SK-N-SH (cell line): ENCODE measurements at regions not wholly inside any gene's neighbourhood (a gene's known extent, or its start where the extent isn't known, plus 50 kb on each side); places are given as distances from the start of the nearest gene placed in this dataset.

Experiments
- CHD2 ChIP-seq: fragments of 150-350 bp; IDR thresholded peaks from 2 replicates; pipeline ENCODE4 v1.6.1; 2018; ENCODE audit warnings: low read length; ENCODE audit not compliant: partially characterized antibody
- EZH2phosphoT487 ChIP-seq: fragments of 200-600 bp; sonication (generic); IDR thresholded peaks from 2 replicates; pipeline ENCODE4 v1.6.1; 2017; ENCODE audit warnings: low read depth, mixed run types, mild to moderate bottlenecking, antibody characterized with exemption, moderate library complexity, borderline replicate concordance
- GABPA ChIP-seq: IDR thresholded peaks from 2 replicates; pipeline ENCODE4 v1.4.0; 2012; ENCODE audit warnings: low read depth, mild to moderate bottlenecking
- MXI1 ChIP-seq: IDR thresholded peaks from 2 replicates; pipeline ENCODE4 v1.6.1; 2012; ENCODE audit warnings: mild to moderate bottlenecking, low read depth, low read length, improper control_type of control experiment
- POLR2AphosphoS5 ChIP-seq: IDR thresholded peaks from 2 replicates; pipeline ENCODE4 v1.6.1; 2012; ENCODE audit warnings: low read depth, low read length
- SMC3 ChIP-seq: IDR thresholded peaks from 2 replicates; pipeline ENCODE4 v1.6.1; 2012; ENCODE audit warnings: low read depth, low read length, improper control_type of control experiment
- TAF1 ChIP-seq: IDR thresholded peaks from 2 replicates; pipeline ENCODE4 v1.6.1; 2012; ENCODE audit warnings: low read depth, mild to moderate bottlenecking, low read length, moderate library complexity, borderline replicate concordance
- TCF12 ChIP-seq: IDR thresholded peaks from 2 replicates; pipeline ENCODE4 v1.4.0; 2012
- TF ChIP-seq, protein P1 (sequence below): fragments of 150-350 bp; IDR thresholded peaks from 2 replicates; pipeline ENCODE4 v1.6.1; 2016; ENCODE audit warnings: mild to moderate bottlenecking, low read depth, low read length
- TF ChIP-seq, protein P2 (sequence below): fragments of 150-350 bp; IDR thresholded peaks from 2 replicates; pipeline ENCODE4 v1.6.1; 2017; ENCODE audit warnings: antibody characterized with exemption, low read length, low read depth, borderline replicate concordance
- TF ChIP-seq, protein P3 (sequence below): IDR thresholded peaks from 2 replicates; pipeline ENCODE4 v1.4.0; 2012; ENCODE audit warnings: low read depth, borderline replicate concordance
- TF ChIP-seq, protein P4 (sequence below): fragments of 200-600 bp; sonication (generic); IDR thresholded peaks from 2 replicates; pipeline ENCODE4 v1.6.1; 2017; ENCODE audit warnings: antibody characterized with exemption, mild to moderate bottlenecking, moderate library complexity
- TF ChIP-seq, protein P5 (sequence below): IDR thresholded peaks from 2 replicates; pipeline ENCODE4 v1.4.0; 2012; ENCODE audit warnings: low read depth

DNA sequence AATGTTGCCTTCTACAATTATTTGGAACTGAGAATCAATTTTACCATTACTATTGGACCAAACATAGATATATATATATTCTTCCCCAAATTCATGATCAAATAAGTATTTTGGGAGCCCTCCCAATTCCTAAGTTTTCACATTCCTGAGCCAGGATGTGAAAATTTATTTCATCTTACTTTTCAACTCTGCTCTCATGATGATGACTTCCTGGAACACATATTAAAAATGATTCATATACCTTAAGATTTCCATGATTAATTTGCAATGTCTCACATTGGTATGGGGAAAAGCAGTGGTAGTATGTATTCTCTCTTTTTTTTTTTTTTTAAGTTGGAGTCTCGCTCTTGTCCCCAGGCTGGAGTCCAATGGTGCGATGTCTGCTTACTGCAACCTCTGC lies 596.1 kb upstream of the ZEB2 start:
- TF ChIP-seq, protein P1, sequence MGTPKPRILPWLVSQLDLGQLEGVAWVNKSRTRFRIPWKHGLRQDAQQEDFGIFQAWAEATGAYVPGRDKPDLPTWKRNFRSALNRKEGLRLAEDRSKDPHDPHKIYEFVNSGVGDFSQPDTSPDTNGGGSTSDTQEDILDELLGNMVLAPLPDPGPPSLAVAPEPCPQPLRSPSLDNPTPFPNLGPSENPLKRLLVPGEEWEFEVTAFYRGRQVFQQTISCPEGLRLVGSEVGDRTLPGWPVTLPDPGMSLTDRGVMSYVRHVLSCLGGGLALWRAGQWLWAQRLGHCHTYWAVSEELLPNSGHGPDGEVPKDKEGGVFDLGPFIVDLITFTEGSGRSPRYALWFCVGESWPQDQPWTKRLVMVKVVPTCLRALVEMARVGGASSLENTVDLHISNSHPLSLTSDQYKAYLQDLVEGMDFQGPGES: no peak
- TF ChIP-seq TAF1 (no peak), SMC3 (no peak), POLR2AphosphoS5 (no peak), CHD2 (no peak), MXI1 (no peak), EZH2phosphoT487 (no peak), GABPA (no peak), TCF12 (0 out of 2 replicates have a peak, but pooled peaks have one; percentile 8)
- TF ChIP-seq, protein P2, sequence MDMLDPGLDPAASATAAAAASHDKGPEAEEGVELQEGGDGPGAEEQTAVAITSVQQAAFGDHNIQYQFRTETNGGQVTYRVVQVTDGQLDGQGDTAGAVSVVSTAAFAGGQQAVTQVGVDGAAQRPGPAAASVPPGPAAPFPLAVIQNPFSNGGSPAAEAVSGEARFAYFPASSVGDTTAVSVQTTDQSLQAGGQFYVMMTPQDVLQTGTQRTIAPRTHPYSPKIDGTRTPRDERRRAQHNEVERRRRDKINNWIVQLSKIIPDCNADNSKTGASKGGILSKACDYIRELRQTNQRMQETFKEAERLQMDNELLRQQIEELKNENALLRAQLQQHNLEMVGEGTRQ: no peak
- TF ChIP-seq, protein P3, sequence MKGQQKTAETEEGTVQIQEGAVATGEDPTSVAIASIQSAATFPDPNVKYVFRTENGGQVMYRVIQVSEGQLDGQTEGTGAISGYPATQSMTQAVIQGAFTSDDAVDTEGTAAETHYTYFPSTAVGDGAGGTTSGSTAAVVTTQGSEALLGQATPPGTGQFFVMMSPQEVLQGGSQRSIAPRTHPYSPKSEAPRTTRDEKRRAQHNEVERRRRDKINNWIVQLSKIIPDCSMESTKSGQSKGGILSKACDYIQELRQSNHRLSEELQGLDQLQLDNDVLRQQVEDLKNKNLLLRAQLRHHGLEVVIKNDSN: no peak
- TF ChIP-seq, protein P4, sequence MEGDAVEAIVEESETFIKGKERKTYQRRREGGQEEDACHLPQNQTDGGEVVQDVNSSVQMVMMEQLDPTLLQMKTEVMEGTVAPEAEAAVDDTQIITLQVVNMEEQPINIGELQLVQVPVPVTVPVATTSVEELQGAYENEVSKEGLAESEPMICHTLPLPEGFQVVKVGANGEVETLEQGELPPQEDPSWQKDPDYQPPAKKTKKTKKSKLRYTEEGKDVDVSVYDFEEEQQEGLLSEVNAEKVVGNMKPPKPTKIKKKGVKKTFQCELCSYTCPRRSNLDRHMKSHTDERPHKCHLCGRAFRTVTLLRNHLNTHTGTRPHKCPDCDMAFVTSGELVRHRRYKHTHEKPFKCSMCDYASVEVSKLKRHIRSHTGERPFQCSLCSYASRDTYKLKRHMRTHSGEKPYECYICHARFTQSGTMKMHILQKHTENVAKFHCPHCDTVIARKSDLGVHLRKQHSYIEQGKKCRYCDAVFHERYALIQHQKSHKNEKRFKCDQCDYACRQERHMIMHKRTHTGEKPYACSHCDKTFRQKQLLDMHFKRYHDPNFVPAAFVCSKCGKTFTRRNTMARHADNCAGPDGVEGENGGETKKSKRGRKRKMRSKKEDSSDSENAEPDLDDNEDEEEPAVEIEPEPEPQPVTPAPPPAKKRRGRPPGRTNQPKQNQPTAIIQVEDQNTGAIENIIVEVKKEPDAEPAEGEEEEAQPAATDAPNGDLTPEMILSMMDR: no peak
- TF ChIP-seq, protein P5, sequence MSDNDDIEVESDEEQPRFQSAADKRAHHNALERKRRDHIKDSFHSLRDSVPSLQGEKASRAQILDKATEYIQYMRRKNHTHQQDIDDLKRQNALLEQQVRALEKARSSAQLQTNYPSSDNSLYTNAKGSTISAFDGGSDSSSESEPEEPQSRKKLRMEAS: no peak
